ENCODE measurements at regions not wholly inside any gene's neighbourhood (a gene's known extent, or its start where the extent isn't known, plus 50 kb on each side); places are given as distances from the start of the nearest gene placed in this dataset.

DNA sequence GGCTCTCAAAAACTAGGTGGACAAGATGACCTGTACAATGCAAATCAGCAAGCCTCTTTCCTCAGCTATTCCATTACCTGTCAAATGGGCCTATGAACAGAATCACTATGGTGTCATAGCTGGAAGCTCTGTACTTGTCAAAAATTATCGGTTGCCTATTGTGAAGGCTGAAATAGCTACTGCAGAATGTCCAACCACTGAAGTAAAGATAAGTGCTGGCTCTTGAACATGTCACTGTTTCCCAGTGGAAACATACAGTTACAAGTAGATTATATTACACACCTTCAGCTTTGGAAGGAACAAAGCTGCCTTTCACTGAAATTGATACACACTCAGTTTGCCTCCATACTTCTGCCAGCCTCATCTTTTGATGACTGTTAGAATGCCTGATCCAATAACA, 55.5 kb upstream of the PCDH9 start:
- TF ChIP-seq, protein P1, sequence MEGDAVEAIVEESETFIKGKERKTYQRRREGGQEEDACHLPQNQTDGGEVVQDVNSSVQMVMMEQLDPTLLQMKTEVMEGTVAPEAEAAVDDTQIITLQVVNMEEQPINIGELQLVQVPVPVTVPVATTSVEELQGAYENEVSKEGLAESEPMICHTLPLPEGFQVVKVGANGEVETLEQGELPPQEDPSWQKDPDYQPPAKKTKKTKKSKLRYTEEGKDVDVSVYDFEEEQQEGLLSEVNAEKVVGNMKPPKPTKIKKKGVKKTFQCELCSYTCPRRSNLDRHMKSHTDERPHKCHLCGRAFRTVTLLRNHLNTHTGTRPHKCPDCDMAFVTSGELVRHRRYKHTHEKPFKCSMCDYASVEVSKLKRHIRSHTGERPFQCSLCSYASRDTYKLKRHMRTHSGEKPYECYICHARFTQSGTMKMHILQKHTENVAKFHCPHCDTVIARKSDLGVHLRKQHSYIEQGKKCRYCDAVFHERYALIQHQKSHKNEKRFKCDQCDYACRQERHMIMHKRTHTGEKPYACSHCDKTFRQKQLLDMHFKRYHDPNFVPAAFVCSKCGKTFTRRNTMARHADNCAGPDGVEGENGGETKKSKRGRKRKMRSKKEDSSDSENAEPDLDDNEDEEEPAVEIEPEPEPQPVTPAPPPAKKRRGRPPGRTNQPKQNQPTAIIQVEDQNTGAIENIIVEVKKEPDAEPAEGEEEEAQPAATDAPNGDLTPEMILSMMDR (IDR thresholded peaks at IDR 0.05; ENCODE audit: control extremely low read depth in 1 of 3, insufficient read depth in 1 of 3, low read depth in 1 of 3, low read length in 3 of 3) = no peak
- TF ChIP-seq BRCA1 (IDR thresholded peaks at IDR 0.05; ENCODE audit: low read depth, low read length) (no peak), EGR1 (IDR thresholded peaks at IDR 0.05; ENCODE audit: borderline replicate concordance, low read depth, low read length) (no peak), TEAD4 (IDR thresholded peaks at IDR 0.05; ENCODE audit: low read depth, low read length) (no peak), EP300 (IDR thresholded peaks at IDR 0.05; ENCODE audit: borderline replicate concordance in 1 of 2, low read depth in 2 of 2, low read length in 2 of 2) (no peak), CEBPB (IDR thresholded peaks at IDR 0.05; ENCODE audit: low read depth, low read length) (no peak), TAF1 (IDR thresholded peaks at IDR 0.05; ENCODE audit: low read depth, low read length) (no peak), KDM5A (IDR thresholded peaks at IDR 0.05; ENCODE audit: low read length) (no peak), HDAC2 (IDR thresholded peaks at IDR 0.05; ENCODE audit: borderline replicate concordance in 1 of 2, low read depth in 2 of 2, low read length in 2 of 2) (no peak), POLR2AphosphoS5 (IDR thresholded peaks at IDR 0.05; ENCODE audit: low read depth, low read length) (no peak)

Data from H1 (cell line).